ENCODE measurements at regions not wholly inside any gene's neighbourhood (a gene's known extent, or its start where the extent isn't known, plus 50 kb on each side); places are given as distances from the start of the nearest gene placed in this dataset.
A peak's percentile ranks its signal among the peaks of the same experiment; 100 is the strongest.
"Not testable (repeated sequence)": the region's sequence is repeated elsewhere in the genome, so short reads cannot be mapped to it uniquely, and the experiment has no call there.

DNA sequence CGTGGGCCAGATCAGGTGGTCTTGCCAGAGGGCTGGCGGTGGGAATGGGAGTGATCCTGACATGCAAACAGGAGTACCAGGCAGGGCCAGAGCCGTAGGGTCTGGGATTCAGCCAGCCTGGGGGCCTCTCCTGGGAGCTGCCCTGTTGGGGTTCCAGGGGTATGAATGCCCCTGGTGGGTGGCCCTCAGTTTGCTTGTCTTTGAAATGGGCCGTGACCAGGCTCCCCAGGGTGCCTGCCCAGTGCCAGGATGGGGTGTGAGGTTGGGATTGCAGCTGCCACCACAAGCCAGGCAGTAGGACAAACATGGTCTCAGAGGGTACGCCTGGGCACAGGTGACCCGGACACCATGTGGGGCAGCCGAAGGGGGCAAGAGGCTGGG lies 168.8 kb downstream of the KIF26A start:
- peaks cover 10% of the 10 kb centered on the region for H3K27me3 Mint-ChIP-seq (ENCODE audit: low read depth)

GRCh38 chr14:104307627-104308401 lies 169.4 kb downstream of the KIF26A start:
- H3K27me3 Mint-ChIP-seq (ENCODE audit: low read depth) = peaks cover 12% of the 10 kb centered on the region
- H3K4me3 Mint-ChIP-seq (ENCODE audit: unreplicated experiment) = no peak overlapping the region
- peak; percentile 77 for DNase-seq (ENCODE audit: low spot score)
- H3K9me3 Mint-ChIP-seq (ENCODE audit: low read depth) = peaks cover 6% of the 10 kb centered on the region
- H3K4me1 Mint-ChIP-seq (ENCODE audit: low read depth) = no peaks in the 10 kb centered on the region
- peaks cover 3% of the 10 kb centered on the region for H3K36me3 Mint-ChIP-seq (ENCODE audit: low read depth)
- TF ChIP-seq, protein P1, sequence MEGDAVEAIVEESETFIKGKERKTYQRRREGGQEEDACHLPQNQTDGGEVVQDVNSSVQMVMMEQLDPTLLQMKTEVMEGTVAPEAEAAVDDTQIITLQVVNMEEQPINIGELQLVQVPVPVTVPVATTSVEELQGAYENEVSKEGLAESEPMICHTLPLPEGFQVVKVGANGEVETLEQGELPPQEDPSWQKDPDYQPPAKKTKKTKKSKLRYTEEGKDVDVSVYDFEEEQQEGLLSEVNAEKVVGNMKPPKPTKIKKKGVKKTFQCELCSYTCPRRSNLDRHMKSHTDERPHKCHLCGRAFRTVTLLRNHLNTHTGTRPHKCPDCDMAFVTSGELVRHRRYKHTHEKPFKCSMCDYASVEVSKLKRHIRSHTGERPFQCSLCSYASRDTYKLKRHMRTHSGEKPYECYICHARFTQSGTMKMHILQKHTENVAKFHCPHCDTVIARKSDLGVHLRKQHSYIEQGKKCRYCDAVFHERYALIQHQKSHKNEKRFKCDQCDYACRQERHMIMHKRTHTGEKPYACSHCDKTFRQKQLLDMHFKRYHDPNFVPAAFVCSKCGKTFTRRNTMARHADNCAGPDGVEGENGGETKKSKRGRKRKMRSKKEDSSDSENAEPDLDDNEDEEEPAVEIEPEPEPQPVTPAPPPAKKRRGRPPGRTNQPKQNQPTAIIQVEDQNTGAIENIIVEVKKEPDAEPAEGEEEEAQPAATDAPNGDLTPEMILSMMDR (IDR thresholded peaks at IDR 0.05) = no peak
- H3K27ac Mint-ChIP-seq (ENCODE audit: unreplicated experiment) = no peak overlapping the region

More for the DNA sequence above, 168.8 kb downstream of the KIF26A start:
- no peaks in the 10 kb centered on the region for H3K4me1 Mint-ChIP-seq (ENCODE audit: low read depth)
- DNase-seq (ENCODE audit: low spot score) = peak; percentile 80
- no peak overlapping the region for H3K4me3 Mint-ChIP-seq (ENCODE audit: unreplicated experiment)
- no peak overlapping the region for H3K27ac Mint-ChIP-seq (ENCODE audit: unreplicated experiment)
- TF ChIP-seq, protein P1 (IDR thresholded peaks at IDR 0.05) = no peak
- H3K36me3 Mint-ChIP-seq (ENCODE audit: low read depth) = peaks cover 3% of the 10 kb centered on the region
- peaks cover 6% of the 10 kb centered on the region for H3K9me3 Mint-ChIP-seq (ENCODE audit: low read depth)

GRCh38 chr14:104308534-104308933 lies 170.1 kb downstream of the KIF26A start:
- not testable (repeated sequence) for H3K36me3 Mint-ChIP-seq (ENCODE audit: low read depth); DNase-seq (ENCODE audit: low spot score); H3K9me3 Mint-ChIP-seq (ENCODE audit: low read depth)

GRCh38 chr14:104309657-104310369 lies 171.4 kb downstream of the KIF26A start:
- Mint-ChIP-seq H3K27me3 (ENCODE audit: low read depth) (peaks cover 13% of the 10 kb centered on the region), H3K9me3 (ENCODE audit: low read depth) (peaks cover 6% of the 10 kb centered on the region), H3K27ac (ENCODE audit: unreplicated experiment) (no peak overlapping the region), H3K4me3 (ENCODE audit: unreplicated experiment) (no peak overlapping the region), H3K4me1 (ENCODE audit: low read depth) (no peaks in the 10 kb centered on the region), H3K36me3 (ENCODE audit: low read depth) (peaks cover 3% of the 10 kb centered on the region)
- peak; percentile 70 for DNase-seq (ENCODE audit: low spot score)
- TF ChIP-seq, protein P1 (IDR thresholded peaks at IDR 0.05) = no peak

More at GRCh38 chr14:104308534-104308933, 170.1 kb downstream of the KIF26A start:
- not testable (repeated sequence) for H3K4me3 Mint-ChIP-seq (ENCODE audit: unreplicated experiment); H3K27ac Mint-ChIP-seq (ENCODE audit: unreplicated experiment); H3K4me1 Mint-ChIP-seq (ENCODE audit: low read depth)
- H3K27me3 Mint-ChIP-seq (ENCODE audit: low read depth) = peaks cover 15% of the 10 kb centered on the region

DNA sequence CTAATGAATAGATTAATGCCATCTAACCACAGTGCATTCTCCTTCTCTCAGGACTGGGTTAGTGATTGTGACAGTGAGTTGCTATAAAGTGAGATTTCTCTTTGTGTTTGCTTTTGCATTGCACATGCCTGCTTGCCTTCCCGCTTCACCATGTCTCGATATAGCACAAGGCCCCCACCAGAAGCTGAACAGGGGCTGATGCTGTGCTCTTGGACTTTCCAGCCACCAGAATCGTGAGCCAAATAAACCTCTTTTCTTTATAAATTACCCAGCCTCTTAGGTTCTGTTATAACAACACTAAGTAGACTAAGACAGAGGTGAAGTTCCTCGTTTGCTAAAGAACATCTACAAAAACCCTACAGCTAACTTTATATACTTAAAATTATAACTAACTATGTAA lies 173.0 kb downstream of the KIF26A start:
- peaks cover 13% of the 10 kb centered on the region for H3K27me3 Mint-ChIP-seq (ENCODE audit: low read depth)
- H3K36me3 Mint-ChIP-seq (ENCODE audit: low read depth) = peaks cover 3% of the 10 kb centered on the region
- no peak overlapping the region for H3K27ac Mint-ChIP-seq (ENCODE audit: unreplicated experiment)
- TF ChIP-seq, protein P1 (IDR thresholded peaks at IDR 0.05) = no peak
- DNase-seq (ENCODE audit: low spot score) = no peak
- H3K4me3 Mint-ChIP-seq (ENCODE audit: unreplicated experiment) = no peak overlapping the region
- peaks cover 6% of the 10 kb centered on the region for H3K9me3 Mint-ChIP-seq (ENCODE audit: low read depth)
- no peaks in the 10 kb centered on the region for H3K4me1 Mint-ChIP-seq (ENCODE audit: low read depth)

Data from chondrocyte (in vitro differentiated cells).